Stimulated activated CD4-positive, alpha-beta T cell treated with anti-CD3 and anti-CD28 coated beads, Interleukin-4, amount 100 ng/mL, for 4 hours (primary cell): ENCODE measurements at regions not wholly inside any gene's neighbourhood (a gene's known extent, or its start where the extent isn't known, plus 50 kb on each side); places are given as distances from the start of the nearest gene placed in this dataset.

Source experiments
- DNase-seq, 2 experiments: peaks; one replicate each; pipeline ENCODE4 v3.0.0-alpha.2; 2020

DNA sequence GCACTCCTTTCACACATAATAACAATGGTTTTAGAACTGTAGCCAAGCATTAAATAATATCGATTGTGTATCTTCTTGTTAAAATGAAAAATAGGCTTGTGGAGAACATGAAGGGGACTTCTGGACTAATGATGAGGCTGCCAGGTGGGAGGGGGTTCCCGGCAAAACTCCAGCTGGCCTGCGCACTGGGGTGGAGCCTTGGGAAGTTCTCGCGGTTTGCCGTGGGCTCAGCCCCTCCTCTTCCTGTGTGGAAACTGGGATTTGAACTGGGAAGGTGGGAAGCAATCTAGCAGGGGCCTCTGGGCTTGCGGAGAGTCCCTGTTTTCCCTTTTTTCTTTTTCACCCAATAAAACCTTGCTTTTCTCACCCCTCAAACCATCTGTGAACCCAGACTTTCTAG is 113.7 kb upstream of the SLITRK1 start:
- DNase-seq, result no peak

- DNase-seq, result no peak
These were observed 110.5 kb upstream of the SLITRK1 start for GRCh38 chr13:83992566-83993358.

DNA sequence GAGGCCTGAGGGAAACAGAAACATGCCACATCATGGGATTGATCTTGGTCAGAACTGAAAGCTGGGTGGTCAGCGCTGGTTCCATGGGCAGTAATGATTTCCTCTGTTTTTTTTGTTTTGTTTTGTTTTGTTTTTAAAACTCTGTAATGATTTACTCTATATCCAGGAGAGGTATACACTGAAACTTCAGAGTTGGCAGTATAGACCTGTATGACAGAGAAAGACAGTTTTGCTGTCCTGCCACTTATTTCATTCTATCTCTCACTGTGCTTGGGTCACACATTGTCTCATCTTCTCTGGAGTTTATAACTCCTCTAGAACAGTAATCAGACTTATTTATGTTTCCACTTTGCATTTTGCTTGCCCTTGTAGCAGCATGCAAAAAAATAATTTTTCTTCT is 105.1 kb upstream of the SLITRK1 start:
- no peak for DNase-seq

DNA sequence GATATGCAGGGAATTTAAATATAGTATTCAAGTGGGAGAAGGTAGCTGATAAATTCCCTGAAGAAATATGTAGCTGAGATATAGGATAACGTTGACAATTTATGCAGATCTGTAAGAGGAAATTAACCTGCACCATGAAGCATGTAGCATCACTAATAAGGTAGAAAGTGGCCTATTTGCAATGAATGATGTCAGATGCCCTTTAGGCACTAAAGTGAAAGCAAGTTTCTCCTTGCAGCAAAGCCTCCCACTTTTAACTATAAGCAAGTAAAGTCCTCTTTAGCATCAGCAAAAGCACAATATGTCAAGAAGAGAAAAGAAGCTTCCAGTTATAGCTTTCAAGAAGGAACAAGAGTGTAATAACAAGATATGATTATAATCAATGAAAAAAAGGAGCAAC is 102.5 kb upstream of the SLITRK1 start:
- no peak for DNase-seq

- no peak for DNase-seq
These were observed 98.1 kb upstream of the SLITRK1 start for GRCh38 chr13:83980331-83980730.

GRCh38 chr13:83975655-83976165 is 93.4 kb upstream of the SLITRK1 start:
- DNase-seq, result no peak

GRCh38 chr13:83958531-83958930 is 76.3 kb upstream of the SLITRK1 start:
- DNase-seq, result no peak

- no peak for DNase-seq
These were observed 72.7 kb upstream of the SLITRK1 start for GRCh38 chr13:83955011-83955410.

GRCh38 chr13:83953916-83954315 is 71.6 kb upstream of the SLITRK1 start:
- no peak for DNase-seq

GRCh38 chr13:83950293-83950692 is 68.0 kb upstream of the SLITRK1 start:
- no peak for DNase-seq

- no peak for DNase-seq
These were observed 61.4 kb upstream of the SLITRK1 start for GRCh38 chr13:83943530-83944279.

GRCh38 chr13:83941701-83942335 is 59.5 kb upstream of the SLITRK1 start:
- no peak for DNase-seq

GRCh38 chr13:83940742-83941141 is 58.5 kb upstream of the SLITRK1 start:
- DNase-seq, result no peak

GRCh38 chr13:83937579-83937978 is 55.3 kb upstream of the SLITRK1 start:
- DNase-seq, result no peak

DNA sequence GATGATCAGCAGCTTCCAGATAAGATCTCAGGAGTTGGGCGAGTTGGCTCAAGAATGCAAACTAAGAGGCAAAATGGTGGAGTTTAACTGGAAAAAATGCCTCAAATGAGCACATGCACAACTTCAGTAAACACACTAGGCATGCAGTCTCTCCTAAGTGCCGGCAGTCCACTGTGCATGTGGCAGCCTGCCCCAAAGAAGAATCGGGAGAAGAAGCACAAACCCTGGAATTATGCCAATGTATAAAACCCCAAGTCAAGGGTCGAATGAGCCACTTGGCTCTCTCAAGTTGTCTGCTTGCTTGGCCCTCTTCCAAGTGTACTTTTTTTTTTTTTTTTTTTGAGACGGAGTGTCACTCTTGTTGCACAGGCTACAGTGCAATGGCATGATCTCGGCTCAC is 53.3 kb upstream of the SLITRK1 start:
- no peak for DNase-seq
